GM12892 (cell line): ENCODE measurements at regions not wholly inside any gene's neighbourhood (a gene's known extent, or its start where the extent isn't known, plus 50 kb on each side); places are given as distances from the start of the nearest gene placed in this dataset.
A peak's percentile ranks its signal among the peaks of the same experiment; 100 is the strongest.

Source experiments
- DNase-seq: peaks from one replicate; pipeline ENCODE4 v3.0.0; 2011; ENCODE audit not compliant: insufficient read length
- FAIRE-seq: peaks from 2 replicates; lab custom pipeline; 2011; peaks lifted over from hg19 to GRCh38; lab: Jason Lieb, UNC
- POLR2A ChIP-seq: IDR thresholded peaks from 2 replicates; pipeline ENCODE4 v1.6.1; 2011; ENCODE audit warnings: low read depth, low read length, control low read depth
- POLR2AphosphoS5 ChIP-seq: IDR thresholded peaks from 2 replicates; pipeline ENCODE4 v1.6.1; 2011; ENCODE audit warnings: low read depth, low read length, control low read depth
- TAF1 ChIP-seq: IDR thresholded peaks from 2 replicates; pipeline ENCODE4 v1.6.1; 2011; ENCODE audit warnings: low read depth, mild to moderate bottlenecking, control low read depth, low read length, borderline replicate concordance

DNA sequence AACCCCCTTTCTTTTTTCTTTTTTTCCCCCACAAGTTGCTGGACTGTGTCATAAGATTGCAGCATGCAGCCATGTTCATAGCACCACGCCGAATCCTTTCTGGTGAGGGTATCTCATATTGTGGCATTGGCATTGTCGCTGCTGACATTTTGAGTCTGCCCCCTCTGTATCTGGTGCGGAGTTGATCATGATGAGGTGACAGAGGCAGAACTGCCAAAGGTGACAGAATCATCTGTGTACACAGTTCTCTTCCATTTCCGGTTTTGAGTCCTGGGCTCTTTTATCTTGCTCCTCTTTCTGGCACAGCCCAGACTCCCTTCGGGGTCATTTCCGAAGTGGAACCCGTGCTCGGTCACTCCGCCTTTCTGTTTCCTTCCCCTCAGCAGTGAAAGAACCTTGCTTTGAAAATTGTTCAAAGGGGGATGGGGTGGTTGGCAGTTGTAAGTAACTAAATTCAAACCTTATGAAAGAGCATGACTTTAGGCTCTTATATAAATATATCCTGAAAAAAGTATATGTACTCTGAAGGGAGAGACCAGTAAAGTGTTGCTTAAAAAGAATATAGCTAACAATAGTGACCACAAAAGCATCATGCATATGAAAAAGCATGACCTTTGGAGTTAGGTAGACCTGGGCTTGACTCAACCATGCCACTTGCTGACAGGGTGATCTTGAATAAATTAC is 55.0 kb upstream of the BMP2K start:
- FAIRE-seq (peak; percentile 57), DNase-seq (no peak)
- TF ChIP-seq TAF1 (no peak), POLR2A (no peak), POLR2AphosphoS5 (no peak)

DNA sequence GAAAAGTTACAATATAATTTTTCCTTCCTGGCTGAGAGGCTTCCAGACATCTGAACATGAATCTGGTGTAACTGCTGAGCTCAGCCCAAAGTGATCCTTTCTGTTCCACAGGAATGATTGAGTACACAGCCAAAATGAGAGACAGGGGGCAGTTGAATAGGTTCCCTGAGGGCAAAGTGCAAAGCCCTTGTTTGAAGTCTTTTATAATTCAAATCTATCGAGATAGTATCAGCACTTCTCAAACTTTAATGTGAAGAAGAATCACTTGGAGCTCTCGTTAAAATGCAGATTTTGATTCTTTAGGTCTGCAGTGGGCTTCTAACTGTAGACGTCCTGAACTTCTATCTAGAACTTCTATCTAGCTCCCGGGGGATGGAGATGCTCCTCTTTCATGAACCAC is 54.4 kb upstream of the BMP2K start:
- no peak for FAIRE-seq
- no peak for DNase-seq
- TF ChIP-seq POLR2A (no peak), TAF1 (no peak), POLR2AphosphoS5 (no peak)

DNA sequence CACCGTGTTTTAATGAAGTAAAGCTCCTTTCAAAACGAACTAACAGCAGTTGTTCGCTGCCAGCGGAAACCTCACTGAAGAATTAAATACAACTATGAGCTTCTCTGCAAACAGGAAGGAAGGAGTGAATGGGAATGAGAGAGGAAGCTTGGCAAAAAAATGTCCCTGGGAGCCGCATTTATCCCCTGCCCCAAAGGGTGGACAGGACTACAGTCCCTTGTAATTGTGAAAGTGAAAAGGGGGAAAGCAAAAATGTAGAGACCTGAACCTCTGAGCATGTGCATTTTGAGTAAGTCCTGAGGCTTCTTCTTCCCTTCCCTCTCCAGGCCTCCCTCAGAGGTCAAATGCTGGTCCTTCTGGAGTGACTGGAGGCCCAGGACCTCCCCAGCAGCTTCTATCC is 53.8 kb upstream of the BMP2K start:
- DNase-seq (no peak), FAIRE-seq (no peak)
- TF ChIP-seq TAF1 (no peak), POLR2A (no peak), POLR2AphosphoS5 (no peak)

DNA sequence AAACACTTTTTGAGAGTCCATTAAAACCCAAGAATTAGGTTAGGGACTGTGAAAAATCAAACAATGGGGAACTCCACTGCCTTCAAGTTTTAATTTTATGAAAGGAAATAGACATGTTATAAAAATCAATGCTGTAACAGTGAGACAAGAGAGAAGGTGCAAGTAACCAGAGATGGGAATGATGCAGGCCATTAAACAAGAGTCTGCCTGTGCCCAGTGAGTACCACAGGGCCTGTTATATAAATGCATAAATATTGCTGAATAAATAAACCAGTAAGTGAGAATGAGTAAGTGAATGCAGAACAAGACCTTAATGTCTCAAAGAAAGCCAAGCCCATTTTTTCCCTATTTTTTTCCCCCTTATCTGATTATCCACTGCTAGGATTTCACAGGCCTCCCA is 53.3 kb upstream of the BMP2K start:
- DNase-seq (no peak), FAIRE-seq (no peak)
- no peak for TF ChIP-seq POLR2A
- no peak for TF ChIP-seq TAF1
- no peak for TF ChIP-seq POLR2AphosphoS5
